HCEC 1CT (cell line): ENCODE measurements at regions not wholly inside any gene's neighbourhood (a gene's known extent, or its start where the extent isn't known, plus 50 kb on each side); places are given as distances from the start of the nearest gene placed in this dataset.
"Not testable (repeated sequence)": the region's sequence is repeated elsewhere in the genome, so short reads cannot be mapped to it uniquely, and the experiment has no call there.

Experiments
- DNase-seq: peaks from one replicate; pipeline ENCODE4 v3.0.0-alpha.2; 2017

DNA sequence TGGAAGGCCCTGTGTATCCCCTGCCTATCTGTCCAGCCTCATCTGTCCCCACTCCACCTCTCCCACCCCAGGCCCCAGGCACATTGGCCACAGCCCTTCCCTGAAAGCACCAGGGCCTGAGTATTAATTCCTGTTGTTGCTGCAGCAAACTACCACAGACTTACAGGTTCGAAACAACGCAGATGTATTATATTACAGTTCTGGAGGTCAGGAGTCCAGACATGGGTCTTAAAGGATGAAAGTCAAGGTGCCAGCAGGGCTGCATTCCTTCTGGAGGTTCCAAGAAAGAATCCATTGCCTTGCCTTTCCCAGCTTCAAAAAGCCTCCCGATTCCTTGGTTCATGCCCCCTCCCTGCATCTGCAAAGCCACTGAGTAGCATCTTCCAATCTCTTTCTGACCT, 78.7 kb upstream of the LAPTM4A start:
- DNase-seq: no peak

DNA sequence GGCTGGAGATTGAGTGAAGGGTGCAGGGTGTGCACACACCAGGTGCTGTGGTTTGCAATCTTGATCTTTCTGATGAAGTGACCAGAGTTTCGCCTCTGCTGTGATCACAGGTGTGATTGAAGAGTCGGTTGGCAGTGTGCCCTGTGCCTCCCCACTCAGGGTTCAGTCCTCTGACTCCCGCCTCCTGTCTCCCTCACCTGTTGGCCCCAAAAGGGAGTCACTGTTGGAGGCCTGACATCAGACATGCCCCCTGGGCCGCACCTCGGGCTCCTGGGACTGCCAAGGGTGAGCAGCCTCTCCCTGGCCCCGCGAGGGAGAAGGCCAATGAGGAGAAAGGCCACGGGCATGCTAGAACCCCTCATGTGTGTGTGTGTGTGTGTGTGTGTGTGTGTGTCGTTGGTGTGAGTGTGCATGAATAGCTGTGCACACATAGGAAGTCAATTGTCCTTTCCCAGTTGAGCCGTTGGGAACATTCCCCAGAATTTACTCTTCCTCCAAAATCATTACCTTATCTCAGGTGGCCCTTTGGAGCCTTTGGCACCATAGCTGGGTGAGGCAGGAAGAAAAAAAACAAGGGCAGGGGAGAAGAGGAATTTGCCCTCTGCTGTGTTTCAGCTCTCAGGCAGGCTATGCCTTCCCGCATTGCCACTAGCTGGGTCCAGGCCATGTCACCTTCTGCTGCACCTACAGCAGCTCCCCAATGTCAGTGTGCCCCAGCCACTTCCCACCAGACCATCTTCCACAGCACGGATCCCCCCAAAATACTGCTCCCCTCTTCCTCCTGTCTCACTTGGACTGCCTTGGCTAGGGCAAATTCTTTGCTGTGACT, 78.1 kb upstream of the LAPTM4A start:
- no peak for DNase-seq

DNA sequence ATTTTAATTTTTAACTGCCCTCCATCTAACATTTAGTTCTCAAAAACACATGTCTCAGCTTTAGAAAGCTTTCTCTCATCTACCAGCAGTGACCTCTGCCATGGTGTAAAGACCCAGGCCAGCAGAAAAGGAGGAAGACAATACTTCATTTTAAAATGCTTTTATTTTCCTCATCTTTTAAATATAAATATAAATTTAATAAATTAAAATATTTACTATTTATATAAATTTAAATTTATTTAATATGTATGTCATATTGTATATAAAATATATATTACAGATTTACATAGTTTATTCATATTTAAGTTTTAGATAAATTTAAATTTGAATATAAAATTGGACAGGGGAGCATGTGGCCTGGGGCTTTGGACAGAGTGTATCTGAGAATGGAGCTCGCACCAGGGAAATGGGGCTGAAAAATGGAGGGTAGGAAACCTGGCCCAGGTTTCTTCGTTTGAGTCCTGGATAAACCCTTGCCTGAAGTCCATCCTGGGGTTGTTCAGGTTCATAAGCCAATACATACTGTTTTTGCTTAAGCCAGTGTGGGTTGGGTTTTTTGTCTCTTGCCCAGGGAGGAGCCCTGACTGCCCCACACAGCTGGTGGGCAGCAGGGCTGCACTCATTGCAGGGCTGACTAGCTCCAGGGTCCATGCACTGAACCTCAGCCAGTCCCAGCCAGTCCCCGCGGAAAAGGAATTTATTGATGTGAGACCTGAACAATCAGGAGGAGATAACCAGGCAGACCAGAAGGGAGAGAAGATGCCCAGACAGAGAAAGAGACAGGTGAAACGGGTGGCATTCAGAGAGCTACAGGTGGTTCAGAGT, 77.3 kb upstream of the LAPTM4A start:
- no peak for DNase-seq

DNA sequence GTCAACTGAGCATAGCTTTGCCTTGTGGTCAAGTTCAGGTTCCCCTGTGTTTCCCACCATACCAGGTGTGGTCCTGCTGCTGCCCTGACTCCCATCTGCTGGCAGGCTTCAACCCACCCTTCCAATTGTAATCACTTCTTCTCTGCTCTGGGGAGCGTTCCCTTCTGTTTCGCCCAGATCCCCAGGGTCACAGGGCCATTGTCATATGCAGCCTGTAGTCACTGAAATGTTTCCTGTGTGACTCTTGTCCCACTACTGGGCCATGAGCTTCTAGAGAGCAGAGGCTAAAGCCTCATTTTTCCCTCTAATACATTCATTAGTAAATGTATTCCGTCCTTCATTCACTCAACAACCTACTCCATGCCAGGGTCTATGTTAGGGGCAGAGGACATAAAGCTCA, 75.0 kb upstream of the LAPTM4A start:
- no peak for DNase-seq

DNA sequence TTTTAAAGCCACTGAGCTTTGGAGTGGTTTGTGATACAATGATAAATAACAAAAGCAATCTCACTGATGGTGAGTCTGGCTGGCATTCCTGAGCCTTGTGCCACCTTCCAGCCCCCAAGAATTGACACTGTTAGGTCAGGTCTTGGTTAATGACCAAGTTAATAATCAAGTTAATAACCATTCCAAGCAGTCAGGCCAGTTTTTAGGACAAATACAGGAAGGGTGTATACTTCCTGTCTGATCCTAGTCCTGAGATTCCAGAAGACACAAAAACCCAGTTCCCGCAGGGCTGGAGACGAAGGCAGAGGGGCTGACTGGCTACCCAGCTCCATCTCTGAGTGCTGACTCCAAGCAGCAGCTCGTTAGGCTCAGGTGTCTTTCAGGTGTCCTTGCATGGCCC, 74.6 kb upstream of the LAPTM4A start:
- DNase-seq: no peak

DNA sequence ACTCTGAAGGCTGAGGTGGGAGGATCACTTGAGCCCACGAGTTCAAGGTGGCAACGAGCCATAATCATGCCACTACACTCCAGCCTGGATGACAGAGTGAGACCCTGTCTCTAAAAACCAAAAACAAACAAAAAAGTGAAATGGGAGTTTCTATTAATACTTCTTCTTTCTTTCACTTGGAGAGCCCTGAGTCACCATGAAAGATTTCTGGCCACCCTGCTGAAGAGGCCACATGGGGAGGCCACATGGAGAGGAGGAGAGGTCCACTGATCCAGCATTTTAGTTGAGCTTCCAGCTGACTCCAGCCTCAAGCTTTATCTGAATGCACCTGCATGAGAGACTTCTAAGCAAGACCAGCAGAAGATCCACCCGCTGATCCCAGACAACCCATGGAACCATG, 74.2 kb upstream of the LAPTM4A start:
- no peak for DNase-seq

DNA sequence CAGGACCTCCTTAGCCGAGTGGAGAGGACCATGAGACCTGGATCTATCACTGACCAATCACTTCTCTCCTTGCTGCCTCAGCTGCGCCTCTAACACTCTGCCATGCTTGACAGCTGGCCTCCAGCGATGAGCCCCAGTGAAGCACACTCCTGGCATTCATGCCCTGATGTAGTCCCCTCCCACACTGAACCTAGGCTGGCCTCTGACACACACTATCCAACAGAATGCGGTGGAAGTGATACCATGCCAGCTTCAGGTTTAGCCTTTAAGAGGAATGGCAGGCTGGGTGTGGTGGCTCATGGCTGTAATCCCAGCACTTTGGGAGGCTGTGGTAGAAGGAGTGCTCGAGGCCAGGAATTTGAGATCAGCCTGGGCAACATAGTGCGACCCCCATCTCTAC, 73.7 kb upstream of the LAPTM4A start:
- no peak for DNase-seq

DNA sequence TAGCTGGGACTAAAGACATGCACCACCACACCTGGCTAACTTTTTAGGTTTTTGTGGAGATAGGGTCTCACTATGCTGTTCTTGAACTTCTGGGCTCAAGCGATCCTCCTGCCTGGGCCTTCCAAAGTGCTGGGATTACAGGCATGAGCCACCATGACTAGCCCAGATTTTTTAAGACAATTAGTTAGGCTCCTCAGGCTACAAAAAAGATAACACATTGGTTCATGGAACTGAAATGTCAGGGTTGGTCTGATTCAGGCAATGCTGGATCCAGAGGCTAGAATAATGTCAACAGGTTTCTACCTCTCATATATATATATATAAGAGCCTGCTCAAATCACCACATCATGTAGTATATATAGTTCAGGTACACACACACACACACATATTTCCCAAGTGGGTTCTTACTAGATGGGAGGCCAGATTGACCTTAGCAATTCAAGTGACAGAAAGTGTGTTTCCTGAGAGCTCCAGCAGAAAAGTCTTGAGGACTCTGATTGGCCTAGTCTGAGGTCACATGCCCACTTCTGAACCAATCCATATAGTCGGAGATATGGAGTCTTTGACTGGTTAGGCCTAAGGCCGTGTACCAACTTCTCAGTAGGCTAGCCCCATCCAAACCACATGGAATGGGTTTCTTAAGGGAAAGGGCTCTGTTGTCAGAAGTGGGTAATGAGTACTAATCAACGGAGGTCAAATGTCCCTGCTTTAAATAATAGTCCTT, 72.6 kb upstream of the LAPTM4A start:
- no peak for DNase-seq

DNA sequence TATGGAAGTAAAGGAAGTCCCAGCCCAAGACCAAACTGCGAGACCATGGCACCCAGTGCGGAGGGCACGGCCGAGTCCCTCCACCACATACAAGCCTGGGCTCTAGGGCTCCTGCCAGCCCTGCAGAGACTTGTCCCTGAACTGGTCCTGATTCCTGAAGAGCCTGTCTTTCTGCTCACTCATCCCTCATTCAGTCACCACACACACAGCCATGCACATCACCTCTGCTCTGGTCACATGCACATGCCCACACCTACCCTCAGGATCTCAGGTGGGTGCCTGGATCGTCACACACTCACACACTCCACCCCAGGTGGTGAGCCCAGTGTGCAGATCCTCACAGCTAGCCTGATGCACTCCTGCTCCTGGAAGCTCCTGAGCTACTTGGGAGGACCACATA, 71.4 kb upstream of the LAPTM4A start:
- DNase-seq: no peak

DNA sequence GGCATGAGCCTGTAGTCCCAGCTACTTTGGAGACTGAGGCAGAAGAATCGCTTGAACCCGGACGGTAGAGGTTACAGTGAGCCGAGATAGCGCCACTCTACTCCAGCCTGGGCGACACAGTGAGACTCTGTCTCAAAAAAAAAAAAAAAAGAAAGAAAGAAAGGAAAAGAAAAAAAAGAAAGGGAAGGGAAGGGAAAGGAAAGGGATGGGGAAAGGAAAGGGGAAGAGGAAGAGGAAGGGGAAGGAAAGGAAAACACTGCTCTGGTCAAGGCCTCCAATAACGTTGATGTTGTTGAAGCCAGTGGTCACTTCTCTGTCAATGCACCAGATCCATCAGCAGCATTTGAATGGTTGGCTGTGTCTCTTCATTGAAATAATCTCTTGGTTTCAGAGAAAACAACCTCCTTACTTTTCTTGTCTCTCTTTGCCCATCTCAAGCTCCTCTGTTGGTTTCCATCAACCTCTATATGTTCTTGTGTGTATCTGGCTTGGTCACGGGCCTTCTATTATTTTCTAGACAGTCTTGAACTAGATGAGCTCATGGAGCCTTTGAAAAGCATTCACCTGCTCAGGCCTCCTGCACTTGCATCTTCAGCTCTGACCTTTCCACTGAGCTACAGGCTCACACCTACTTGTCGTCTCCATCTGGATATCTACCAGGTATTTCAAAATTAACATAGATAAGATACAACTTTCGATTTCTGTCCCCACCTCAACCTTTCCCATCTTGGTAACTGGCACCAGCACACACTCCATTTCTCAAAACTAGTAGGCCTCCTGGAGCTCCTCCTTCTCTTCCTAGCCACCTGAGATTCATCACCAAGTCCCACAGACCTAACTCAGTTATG, 69.4 kb upstream of the LAPTM4A start:
- no peak for DNase-seq

DNA sequence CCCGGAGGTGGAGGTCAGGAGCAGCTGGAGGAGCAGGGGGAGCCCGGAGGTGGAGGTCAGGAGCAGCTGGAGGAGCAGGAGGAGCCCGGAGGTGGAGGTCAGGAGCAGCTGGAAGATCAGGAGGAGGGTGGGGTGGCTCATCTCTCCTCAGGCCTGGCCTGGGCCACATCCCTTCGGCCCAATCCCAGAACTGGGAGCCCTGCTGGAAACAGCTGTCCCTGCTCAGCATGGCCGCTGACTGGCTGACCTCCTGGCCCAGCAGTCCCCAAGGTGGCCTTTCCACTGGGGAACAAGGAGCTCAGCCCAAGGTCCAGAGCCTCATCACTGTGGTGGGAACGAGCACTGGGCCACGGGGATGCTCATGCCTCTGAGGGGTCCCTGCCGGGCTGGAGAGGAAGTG, 66.6 kb upstream of the LAPTM4A start:
- DNase-seq: no peak

DNA sequence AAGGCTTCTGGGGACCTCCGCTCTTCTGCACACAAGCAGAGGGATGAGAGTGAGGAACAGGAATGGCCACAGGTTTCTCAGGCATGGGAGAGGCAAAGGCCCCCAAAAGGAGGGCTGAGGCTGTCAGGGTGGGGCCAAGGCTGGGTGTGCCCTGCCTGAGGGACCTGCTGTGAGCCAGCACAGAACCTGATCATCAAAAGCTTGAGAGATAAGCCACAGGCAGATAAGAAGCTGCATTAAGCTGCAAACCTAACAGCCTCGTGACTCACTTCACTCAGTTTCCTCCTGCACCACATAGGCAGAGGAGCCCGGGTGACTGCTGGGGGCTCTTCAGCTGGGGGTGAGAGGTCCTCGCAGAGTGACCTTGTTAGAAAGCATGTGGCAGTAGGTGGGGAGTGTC, 64.5 kb upstream of the LAPTM4A start:
- DNase-seq: no peak

DNA sequence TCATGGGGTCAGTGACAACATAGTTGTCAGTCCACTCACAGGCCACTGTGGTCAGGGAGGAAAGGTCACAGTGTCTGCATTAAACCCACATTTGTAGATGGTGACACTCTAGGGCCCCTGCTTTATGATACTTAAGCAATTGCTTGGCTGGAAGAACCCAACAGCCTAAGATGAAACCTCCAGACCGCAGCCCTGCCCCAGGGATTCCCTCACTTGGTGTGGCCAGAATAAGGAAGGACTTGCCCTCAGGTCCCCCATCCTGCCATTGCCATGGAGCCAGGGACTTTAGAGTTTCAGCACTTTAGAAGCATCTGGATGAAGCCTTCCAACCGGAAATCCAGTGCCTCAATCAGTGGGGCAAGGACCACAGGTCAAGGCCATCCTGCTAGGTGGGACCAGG, 63.9 kb upstream of the LAPTM4A start:
- no peak for DNase-seq

DNA sequence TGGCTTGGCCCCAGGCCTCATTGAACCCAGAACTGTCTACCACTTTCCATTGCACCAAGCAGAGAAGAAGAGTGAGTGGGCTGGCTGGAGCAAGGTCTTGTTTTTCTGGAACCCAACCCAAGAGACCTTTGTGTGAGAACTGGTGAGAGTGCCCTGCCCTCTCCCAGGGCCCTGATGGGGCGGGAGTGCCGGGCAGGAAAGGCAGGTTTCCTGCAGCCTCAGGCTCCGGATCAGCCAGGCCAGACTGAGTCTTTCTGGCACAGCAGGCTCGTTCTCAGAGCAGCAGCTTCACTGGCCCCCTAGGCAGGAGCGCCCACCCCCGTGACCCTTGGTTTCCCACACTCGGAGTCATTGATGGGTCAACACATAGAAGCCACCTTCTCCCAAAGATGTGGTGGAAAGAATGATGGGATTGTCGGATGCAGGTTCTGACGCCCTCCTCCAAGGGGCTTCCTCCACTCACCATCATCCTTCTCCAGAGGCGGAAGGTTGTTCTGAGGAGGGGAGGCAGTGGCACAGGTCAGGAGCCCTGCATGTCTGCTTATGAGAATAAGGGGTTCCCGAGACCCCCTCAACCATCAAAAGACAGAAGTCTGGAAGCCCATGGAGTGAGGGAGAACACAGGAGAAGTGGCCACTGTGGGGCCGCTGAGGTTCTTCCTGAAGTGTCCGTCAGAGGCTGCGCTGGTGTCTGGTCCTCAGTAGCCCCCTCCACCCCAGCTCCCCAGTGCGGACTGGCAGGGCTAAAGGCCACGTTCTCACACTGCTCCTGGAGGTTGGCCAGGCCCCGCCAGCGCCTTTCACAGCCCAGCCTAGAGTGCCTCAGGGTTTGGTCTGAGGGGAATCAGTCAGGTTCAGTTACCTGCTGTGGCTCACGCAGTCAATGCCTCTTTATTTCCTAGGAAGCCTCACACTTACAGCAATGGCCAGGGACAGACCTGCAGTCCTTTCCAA, 62.8 kb upstream of the LAPTM4A start:
- no peak for DNase-seq

DNA sequence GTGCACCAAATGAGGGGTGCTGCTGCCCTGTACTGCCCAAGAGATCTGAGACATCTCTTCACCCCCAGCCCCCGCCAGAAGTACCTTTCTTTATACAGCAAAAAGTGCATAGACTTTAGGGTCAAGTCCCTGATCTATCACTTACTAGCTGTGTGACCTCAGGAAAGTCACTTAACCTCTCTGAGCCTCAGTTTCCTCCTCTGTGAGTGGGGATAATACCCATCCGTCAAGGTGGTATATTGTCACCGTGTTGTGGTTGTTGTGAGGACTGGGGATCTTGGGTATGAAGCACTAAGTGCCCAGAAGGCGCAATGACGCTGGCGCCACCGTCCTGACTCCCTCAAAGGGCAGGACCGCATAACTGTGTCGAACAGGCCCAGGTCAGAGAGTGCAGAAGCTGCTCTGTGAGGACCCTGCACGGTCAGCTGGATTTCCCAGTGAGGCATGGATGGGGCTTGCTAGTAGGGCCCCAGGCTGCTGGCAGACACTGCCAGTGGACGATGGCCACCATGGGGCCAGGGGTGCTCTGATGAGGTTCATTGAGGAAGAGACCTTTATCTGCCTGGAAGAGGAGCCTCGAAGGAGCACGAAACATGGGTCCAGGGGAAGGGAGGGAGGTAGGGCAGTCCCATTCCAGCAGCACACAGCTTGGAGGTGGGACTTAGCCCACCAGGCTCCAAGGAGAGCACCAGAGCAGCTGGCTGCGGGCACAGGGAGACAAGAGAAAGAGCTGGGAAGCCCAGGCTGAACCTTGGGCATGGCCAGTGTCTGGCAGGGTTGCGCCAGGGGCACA, 61.8 kb upstream of the LAPTM4A start:
- no peak for DNase-seq

DNA sequence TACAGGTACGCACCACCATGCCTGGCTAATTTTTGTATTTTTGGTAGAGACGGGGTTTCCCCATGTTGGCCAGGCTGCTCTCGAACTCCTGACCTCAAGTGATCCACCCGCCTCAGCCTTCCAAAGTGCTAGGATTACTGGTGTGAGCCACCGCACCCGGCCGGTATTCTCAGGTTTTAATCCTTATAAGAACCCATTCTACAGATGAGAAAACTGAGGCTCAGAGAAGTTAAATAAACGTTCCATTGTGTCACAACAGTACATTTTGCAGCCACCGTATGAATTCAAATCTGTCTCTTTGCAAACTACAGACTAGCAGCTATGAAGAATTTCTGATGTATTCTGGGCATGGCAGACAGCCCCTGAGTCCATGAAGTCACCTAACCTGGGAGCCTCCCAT, 60.9 kb upstream of the LAPTM4A start:
- DNase-seq: not testable (repeated sequence)

DNA sequence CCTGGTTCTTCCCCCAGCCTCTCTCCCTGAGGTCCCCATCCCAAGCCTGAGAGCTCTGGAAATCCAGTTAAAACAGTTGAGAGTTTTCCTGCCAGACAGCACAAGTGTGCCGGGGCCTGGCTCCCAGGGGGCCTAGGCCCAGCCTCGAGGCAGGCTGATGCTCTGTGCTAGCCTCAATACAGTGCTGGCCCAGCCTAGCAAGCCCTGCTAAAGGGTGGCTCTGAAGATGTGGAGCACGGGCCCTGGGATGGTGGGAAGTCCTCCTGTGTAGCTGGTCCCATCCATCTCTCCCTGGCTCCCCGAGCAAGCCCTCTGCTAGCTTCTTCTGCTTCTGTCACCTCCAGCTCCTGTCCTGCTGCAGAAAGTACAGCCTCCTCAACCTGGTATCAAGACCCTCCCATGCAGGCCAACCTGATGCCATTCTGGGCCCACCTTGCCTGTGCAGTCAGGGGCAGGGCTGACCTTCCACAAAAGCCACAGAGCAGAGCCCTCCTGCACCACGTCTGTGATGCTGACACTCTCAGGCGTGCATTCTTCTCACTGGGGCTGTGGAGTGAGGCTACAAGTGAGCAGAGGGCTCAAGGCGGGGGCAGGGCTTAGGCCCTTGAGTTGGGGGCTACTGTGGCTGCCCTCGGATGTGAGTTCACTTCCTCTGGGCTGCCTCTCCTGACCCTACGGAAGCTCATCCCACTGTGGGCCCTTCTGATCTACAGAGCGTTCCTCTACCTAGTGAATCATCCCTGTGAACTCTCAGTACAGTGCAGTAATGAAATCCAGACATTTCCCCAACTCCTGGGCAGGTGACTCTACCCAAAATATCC, 60.1 kb upstream of the LAPTM4A start:
- no peak for DNase-seq

DNA sequence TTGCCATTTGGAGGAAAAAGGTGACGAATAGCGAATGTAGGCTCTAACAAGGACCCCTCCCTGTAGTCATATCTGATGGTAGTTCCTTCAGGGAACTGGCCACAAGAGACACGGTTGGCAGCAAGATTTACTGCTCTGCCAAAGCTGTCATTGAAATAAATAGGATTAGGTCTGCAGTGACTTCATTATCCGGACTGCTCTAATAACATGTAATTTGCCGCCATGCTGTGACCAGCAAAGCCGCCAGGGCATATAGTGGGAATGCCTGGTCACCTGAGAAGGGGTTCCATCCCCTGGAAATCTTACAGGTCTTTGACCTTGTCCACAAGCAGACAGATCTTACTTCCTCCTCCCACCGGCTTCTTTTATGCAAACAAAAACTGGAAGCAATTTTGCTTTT, 59.4 kb upstream of the LAPTM4A start:
- DNase-seq: no peak

DNA sequence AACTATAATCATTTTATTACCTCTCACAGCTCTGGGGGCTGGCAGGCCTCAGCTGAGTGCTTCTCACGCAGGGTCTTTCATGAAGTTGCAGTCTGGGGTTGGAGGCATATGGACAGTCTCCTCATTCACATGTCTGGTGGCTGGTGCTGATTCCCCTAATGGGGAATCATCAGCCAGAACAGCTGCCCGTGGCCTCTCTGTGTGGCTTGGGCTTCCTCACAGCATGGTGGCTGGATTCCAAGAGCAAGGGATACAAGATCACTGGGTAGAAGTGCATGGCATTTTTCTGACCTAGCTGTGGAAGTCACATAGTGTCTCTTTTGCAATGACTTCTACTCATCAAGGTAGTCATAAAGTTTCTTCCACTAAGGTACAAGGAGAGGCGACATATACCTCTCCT, 59.0 kb upstream of the LAPTM4A start:
- DNase-seq: no peak
